ENCODE measurements at regions not wholly inside any gene's neighbourhood (a gene's known extent, or its start where the extent isn't known, plus 50 kb on each side); places are given as distances from the start of the nearest gene placed in this dataset.

- Histone ChIP-seq H3K4me3 (ENCODE audit: low read depth, low read length) (no peak overlapping the region), H3K79me2 (ENCODE audit: control insufficient read depth, insufficient read depth, low read length, unreplicated experiment) (no peaks in the 10 kb centered on the region), H3K4me1 (ENCODE audit: control insufficient read depth, insufficient read depth, low read length, unreplicated experiment) (no peaks in the 10 kb centered on the region), H3K27ac (ENCODE audit: low read depth, low read length) (no peak overlapping the region), H3K36me3 (ENCODE audit: insufficient read depth, low read length) (no peaks in the 10 kb centered on the region), H3K27me3 (ENCODE audit: insufficient read depth, low read length) (no peaks in the 10 kb centered on the region), H2AFZ (ENCODE audit: low read length, unreplicated experiment) (no peak overlapping the region)
Observed at GRCh38 chr10:43971981-43972380, 323.3 kb upstream of the ZNF32 start.

- Histone ChIP-seq H2AFZ (ENCODE audit: low read length, unreplicated experiment) (no peak overlapping the region), H3K27me3 (ENCODE audit: insufficient read depth, low read length) (no peaks in the 10 kb centered on the region), H3K79me2 (ENCODE audit: control insufficient read depth, insufficient read depth, low read length, unreplicated experiment) (no peaks in the 10 kb centered on the region), H3K36me3 (ENCODE audit: insufficient read depth, low read length) (no peaks in the 10 kb centered on the region), H3K4me1 (ENCODE audit: control insufficient read depth, insufficient read depth, low read length, unreplicated experiment) (no peaks in the 10 kb centered on the region), H3K4me3 (ENCODE audit: low read depth, low read length) (no peak overlapping the region), H3K27ac (ENCODE audit: low read depth, low read length) (no peak overlapping the region)
Observed at GRCh38 chr10:43971306-43971705, 322.6 kb upstream of the ZNF32 start.

GRCh38 chr10:43970717-43971116 lies 322.0 kb upstream of the ZNF32 start:
- no peak overlapping the region for H3K4me3 ChIP-seq (ENCODE audit: low read depth, low read length)
- no peak overlapping the region for H3K27ac ChIP-seq (ENCODE audit: low read depth, low read length)
- H3K36me3 ChIP-seq (ENCODE audit: insufficient read depth, low read length): no peaks in the 10 kb centered on the region
- no peaks in the 10 kb centered on the region for H3K4me1 ChIP-seq (ENCODE audit: control insufficient read depth, insufficient read depth, low read length, unreplicated experiment)
- no peaks in the 10 kb centered on the region for H3K27me3 ChIP-seq (ENCODE audit: insufficient read depth, low read length)
- H2AFZ ChIP-seq (ENCODE audit: low read length, unreplicated experiment): no peak overlapping the region
- no peaks in the 10 kb centered on the region for H3K79me2 ChIP-seq (ENCODE audit: control insufficient read depth, insufficient read depth, low read length, unreplicated experiment)

- Histone ChIP-seq H2AFZ (ENCODE audit: low read length, unreplicated experiment) (no peak overlapping the region), H3K79me2 (ENCODE audit: control insufficient read depth, insufficient read depth, low read length, unreplicated experiment) (no peaks in the 10 kb centered on the region), H3K4me1 (ENCODE audit: control insufficient read depth, insufficient read depth, low read length, unreplicated experiment) (peaks cover 5% of the 10 kb centered on the region), H3K4me3 (ENCODE audit: low read depth, low read length) (no peak overlapping the region), H3K36me3 (ENCODE audit: insufficient read depth, low read length) (no peaks in the 10 kb centered on the region), H3K27ac (ENCODE audit: low read depth, low read length) (no peak overlapping the region), H3K27me3 (ENCODE audit: insufficient read depth, low read length) (no peaks in the 10 kb centered on the region)
Observed at GRCh38 chr10:43970018-43970698, 321.5 kb upstream of the ZNF32 start.

GRCh38 chr10:43969506-43969905 lies 320.8 kb upstream of the ZNF32 start:
- H3K4me1 ChIP-seq (ENCODE audit: control insufficient read depth, insufficient read depth, low read length, unreplicated experiment): peaks cover 11% of the 10 kb centered on the region
- no peaks in the 10 kb centered on the region for H3K79me2 ChIP-seq (ENCODE audit: control insufficient read depth, insufficient read depth, low read length, unreplicated experiment)
- H3K4me3 ChIP-seq (ENCODE audit: low read depth, low read length): no peak overlapping the region
- H2AFZ ChIP-seq (ENCODE audit: low read length, unreplicated experiment): no peak overlapping the region
- H3K27ac ChIP-seq (ENCODE audit: low read depth, low read length): no peak overlapping the region
- H3K27me3 ChIP-seq (ENCODE audit: insufficient read depth, low read length): no peaks in the 10 kb centered on the region
- no peaks in the 10 kb centered on the region for H3K36me3 ChIP-seq (ENCODE audit: insufficient read depth, low read length)

GRCh38 chr10:43968961-43969360 lies 320.3 kb upstream of the ZNF32 start:
- Histone ChIP-seq H3K36me3 (ENCODE audit: insufficient read depth, low read length) (no peaks in the 10 kb centered on the region), H3K79me2 (ENCODE audit: control insufficient read depth, insufficient read depth, low read length, unreplicated experiment) (no peaks in the 10 kb centered on the region), H3K4me3 (ENCODE audit: low read depth, low read length) (no peak overlapping the region), H2AFZ (ENCODE audit: low read length, unreplicated experiment) (no peak overlapping the region), H3K27me3 (ENCODE audit: insufficient read depth, low read length) (no peaks in the 10 kb centered on the region), H3K27ac (ENCODE audit: low read depth, low read length) (no peak overlapping the region), H3K4me1 (ENCODE audit: control insufficient read depth, insufficient read depth, low read length, unreplicated experiment) (peaks cover 15% of the 10 kb centered on the region)

- Histone ChIP-seq H3K27me3 (ENCODE audit: insufficient read depth, low read length) (no peaks in the 10 kb centered on the region), H3K36me3 (ENCODE audit: insufficient read depth, low read length) (no peaks in the 10 kb centered on the region), H2AFZ (ENCODE audit: low read length, unreplicated experiment) (no peak overlapping the region), H3K4me1 (ENCODE audit: control insufficient read depth, insufficient read depth, low read length, unreplicated experiment) (peaks cover 15% of the 10 kb centered on the region), H3K79me2 (ENCODE audit: control insufficient read depth, insufficient read depth, low read length, unreplicated experiment) (no peaks in the 10 kb centered on the region), H3K27ac (ENCODE audit: low read depth, low read length) (no peak overlapping the region), H3K4me3 (ENCODE audit: low read depth, low read length) (no peak overlapping the region)
Observed at GRCh38 chr10:43968076-43968475, 319.4 kb upstream of the ZNF32 start.

GRCh38 chr10:43966571-43966965 lies 317.9 kb upstream of the ZNF32 start:
- no peaks in the 10 kb centered on the region for H3K36me3 ChIP-seq (ENCODE audit: insufficient read depth, low read length)
- peaks cover 15% of the 10 kb centered on the region for H3K4me1 ChIP-seq (ENCODE audit: control insufficient read depth, insufficient read depth, low read length, unreplicated experiment)
- H3K79me2 ChIP-seq (ENCODE audit: control insufficient read depth, insufficient read depth, low read length, unreplicated experiment): no peaks in the 10 kb centered on the region
- no peaks in the 10 kb centered on the region for H3K27me3 ChIP-seq (ENCODE audit: insufficient read depth, low read length)
- no peak overlapping the region for H3K4me3 ChIP-seq (ENCODE audit: low read depth, low read length)
- no peak overlapping the region for H2AFZ ChIP-seq (ENCODE audit: low read length, unreplicated experiment)
- no peak overlapping the region for H3K27ac ChIP-seq (ENCODE audit: low read depth, low read length)

GRCh38 chr10:43965918-43966570 lies 317.4 kb upstream of the ZNF32 start:
- H3K27me3 ChIP-seq (ENCODE audit: insufficient read depth, low read length): no peaks in the 10 kb centered on the region

GRCh38 chr10:43965033-43965917 lies 316.6 kb upstream of the ZNF32 start:
- Histone ChIP-seq H3K79me2 (ENCODE audit: control insufficient read depth, insufficient read depth, low read length, unreplicated experiment) (no peaks in the 10 kb centered on the region), H3K36me3 (ENCODE audit: insufficient read depth, low read length) (no peaks in the 10 kb centered on the region), H3K4me3 (ENCODE audit: low read depth, low read length) (peak overlapping the region; percentile 13; the same call in 1 of the 2 replicates), H2AFZ (ENCODE audit: low read length, unreplicated experiment) (no peak overlapping the region), H3K27ac (ENCODE audit: low read depth, low read length) (no peak overlapping the region), H3K27me3 (ENCODE audit: insufficient read depth, low read length) (no peaks in the 10 kb centered on the region), H3K4me1 (ENCODE audit: control insufficient read depth, insufficient read depth, low read length, unreplicated experiment) (peaks cover 15% of the 10 kb centered on the region)

More at GRCh38 chr10:43965918-43966570, 317.4 kb upstream of the ZNF32 start:
- Histone ChIP-seq H2AFZ (ENCODE audit: low read length, unreplicated experiment) (no peak overlapping the region), H3K27ac (ENCODE audit: low read depth, low read length) (no peak overlapping the region), H3K4me1 (ENCODE audit: control insufficient read depth, insufficient read depth, low read length, unreplicated experiment) (peaks cover 15% of the 10 kb centered on the region), H3K4me3 (ENCODE audit: low read depth, low read length) (no peak overlapping the region), H3K79me2 (ENCODE audit: control insufficient read depth, insufficient read depth, low read length, unreplicated experiment) (no peaks in the 10 kb centered on the region), H3K36me3 (ENCODE audit: insufficient read depth, low read length) (no peaks in the 10 kb centered on the region)

Measured in ACC112 (cell line).